ENCODE measurements at regions not wholly inside any gene's neighbourhood (a gene's known extent, or its start where the extent isn't known, plus 50 kb on each side); places are given as distances from the start of the nearest gene placed in this dataset.

DNA sequence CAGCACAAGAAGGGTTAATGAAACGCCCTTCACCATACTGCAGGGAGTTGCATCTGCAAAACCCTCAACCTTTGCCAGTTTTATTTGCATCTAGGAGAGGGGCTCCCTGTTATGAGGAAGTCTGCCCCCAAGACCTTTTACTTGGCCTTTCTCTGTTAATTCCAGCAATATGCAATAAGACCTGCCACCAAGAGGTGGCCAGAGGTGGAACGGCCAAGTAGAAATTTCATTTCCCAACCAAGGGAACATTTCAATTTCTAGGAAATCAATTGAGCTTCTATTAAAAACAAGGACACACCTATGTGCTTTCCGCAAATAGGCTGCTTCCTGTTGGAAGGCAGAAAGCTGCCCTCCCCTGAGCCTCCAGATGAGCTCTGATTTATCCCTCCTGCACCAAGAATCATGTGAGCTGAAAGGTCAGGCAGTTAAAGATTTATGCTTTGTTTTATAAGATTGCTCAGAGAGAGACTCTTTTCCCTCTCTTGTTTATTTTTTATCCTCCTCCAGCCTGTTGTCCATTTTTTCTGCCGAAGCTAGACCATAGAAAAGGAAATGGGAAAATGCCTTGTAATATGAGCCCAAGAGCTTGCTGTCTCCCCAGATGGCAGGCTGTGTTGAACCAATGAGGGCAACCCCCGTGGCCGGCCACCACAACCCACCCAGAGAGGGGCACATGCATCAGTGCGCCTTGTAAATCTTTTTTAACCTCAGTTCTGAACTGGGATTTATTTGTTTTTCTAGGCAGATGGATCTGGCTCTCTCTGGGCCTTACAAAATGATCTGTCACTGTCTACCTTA is 572.8 kb downstream of the TLE1 start:
- TF ChIP-seq, protein P1, sequence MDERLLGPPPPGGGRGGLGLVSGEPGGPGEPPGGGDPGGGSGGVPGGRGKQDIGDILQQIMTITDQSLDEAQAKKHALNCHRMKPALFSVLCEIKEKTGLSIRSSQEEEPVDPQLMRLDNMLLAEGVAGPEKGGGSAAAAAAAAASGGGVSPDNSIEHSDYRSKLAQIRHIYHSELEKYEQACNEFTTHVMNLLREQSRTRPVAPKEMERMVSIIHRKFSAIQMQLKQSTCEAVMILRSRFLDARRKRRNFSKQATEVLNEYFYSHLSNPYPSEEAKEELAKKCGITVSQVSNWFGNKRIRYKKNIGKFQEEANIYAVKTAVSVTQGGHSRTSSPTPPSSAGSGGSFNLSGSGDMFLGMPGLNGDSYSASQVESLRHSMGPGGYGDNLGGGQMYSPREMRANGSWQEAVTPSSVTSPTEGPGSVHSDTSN (CRISPR knock-in tag; IDR thresholded peaks at IDR 0.05) = no peak
- TF ChIP-seq MEIS2 (CRISPR knock-in tag; IDR thresholded peaks at IDR 0.05) = no peak
- TF ChIP-seq MYC (CRISPR knock-in tag; IDR thresholded peaks at IDR 0.05; ENCODE audit: borderline replicate concordance) = no peak
- TF ChIP-seq, protein P2, sequence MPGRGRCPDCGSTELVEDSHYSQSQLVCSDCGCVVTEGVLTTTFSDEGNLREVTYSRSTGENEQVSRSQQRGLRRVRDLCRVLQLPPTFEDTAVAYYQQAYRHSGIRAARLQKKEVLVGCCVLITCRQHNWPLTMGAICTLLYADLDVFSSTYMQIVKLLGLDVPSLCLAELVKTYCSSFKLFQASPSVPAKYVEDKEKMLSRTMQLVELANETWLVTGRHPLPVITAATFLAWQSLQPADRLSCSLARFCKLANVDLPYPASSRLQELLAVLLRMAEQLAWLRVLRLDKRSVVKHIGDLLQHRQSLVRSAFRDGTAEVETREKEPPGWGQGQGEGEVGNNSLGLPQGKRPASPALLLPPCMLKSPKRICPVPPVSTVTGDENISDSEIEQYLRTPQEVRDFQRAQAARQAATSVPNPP (CRISPR knock-in tag; IDR thresholded peaks at IDR 0.05) = no peak
- TF ChIP-seq JUN (CRISPR knock-in tag; IDR thresholded peaks at IDR 0.05) = no peak
- TF ChIP-seq FOXK1 (CRISPR knock-in tag; IDR thresholded peaks at IDR 0.05; ENCODE audit: borderline replicate concordance, low read depth) = no peak
- TF ChIP-seq POLR2A (IDR thresholded peaks at IDR 0.05; ENCODE audit: insufficient read depth in 1 of 2, low read depth in 2 of 2, low read length in 2 of 2) = no peak
- no peak for TF ChIP-seq NR3C1 (CRISPR knock-in tag; IDR thresholded peaks at IDR 0.05)
- no peak for TF ChIP-seq ARNT (IDR thresholded peaks at IDR 0.05)
